B cell (primary cell): ENCODE measurements at regions not wholly inside any gene's neighbourhood (a gene's known extent, or its start where the extent isn't known, plus 50 kb on each side); places are given as distances from the start of the nearest gene placed in this dataset.

Source experiments
- ATAC-seq: fragments of 200-7000 bp; cut with Tn5 transposase; one replicate; pipeline ENCODE4 v1.10.0; 2021; ENCODE audit warnings: low read depth, mild to moderate bottlenecking, moderate number of reproducible peaks, moderate library complexity
- CTCF ChIA-PET: fragments of 350-600 bp; sonication (Branson Sonifier 250); formaldehyde crosslinking; loops from one replicate; lab custom pipeline; 2021; ENCODE audit warnings: antibody characterized with exemption, inconsistent platforms; lab: Charles Lee
- POLR2A ChIA-PET: fragments of 350-600 bp; sonication (Branson Sonifier 250); formaldehyde crosslinking; loops from one replicate; lab custom pipeline; 2021; ENCODE audit warnings: antibody characterized with exemption; lab: Charles Lee
- DNase-seq: peaks from one replicate; pipeline ENCODE4 v3.0.0; 2013
- H2AFZ ChIP-seq: 2 replicates; pipeline ENCODE4 v1.6.1; 2012; ENCODE audit warnings: mild to moderate bottlenecking, low read depth, low read length; ENCODE audit not compliant: insufficient read depth, poor library complexity, severe bottlenecking
- H3K27ac ChIP-seq, 2 donors: 1 replicate in 1 of 2; 2 replicates in 1 of 2; pipeline ENCODE4 v1.5.1; 2012 to 2013; ENCODE audit warnings: low read length in 2 of 2, mild to moderate bottlenecking in 2 of 2, moderate library complexity in 1 of 2
- H3K27me3 ChIP-seq, 4 experiments: fragments of 200-600 bp in 1 of 4; sonication (generic) in 1 of 4; replicated peaks in 1 of 4; 1 replicate in 2 of 4; 2 replicates in 2 of 4; pipeline versions ENCODE4 v1.6.1 to v1.7.0; 2013 to 2016; ENCODE audit warnings: low read length in 3 of 4, mild to moderate bottlenecking in 2 of 4, mixed read lengths in 1 of 4, moderate library complexity in 1 of 4; ENCODE audit not compliant: insufficient read depth in 4 of 4, control insufficient read depth in 3 of 4; ENCODE audit errors: control extremely low read depth in 1 of 4
- H3K36me3 ChIP-seq, 2 experiments: replicated peaks in 1 of 2; 1 replicate in 1 of 2; 2 replicates in 1 of 2; pipeline versions ENCODE4 v1.6.1 to v1.7.1; 2013; ENCODE audit warnings: low read length in 1 of 2; ENCODE audit not compliant: insufficient read depth in 2 of 2, control insufficient read depth in 1 of 2; ENCODE audit errors: control extremely low read depth in 1 of 2, extremely low read depth in 1 of 2
- H3K4me1 ChIP-seq, 2 donors: fragments of 200-600 bp in 1 of 2; sonication (generic) in 1 of 2; 1 replicate in 1 of 2; 2 replicates in 1 of 2; pipeline versions ENCODE4 v1.5.1 to v1.6.1; 2013 to 2017; ENCODE audit warnings: low read length in 2 of 2; ENCODE audit not compliant: control insufficient read depth in 2 of 2, insufficient read depth in 2 of 2
- H3K4me2 ChIP-seq: replicated peaks from 2 replicates; pipeline ENCODE3; 2012; ENCODE audit warnings: mild to moderate bottlenecking, low read depth, low read length; ENCODE audit not compliant: poor library complexity, severe bottlenecking
- H3K4me3 ChIP-seq, 5 experiments: fragments of 200-600 bp in 1 of 5; sonication (generic) in 1 of 5; 1 replicate in 3 of 5; 2 replicates in 2 of 5; pipeline versions ENCODE4 v1.5.1 to v1.7.0; 2011 to 2016; ENCODE audit warnings: low read length in 4 of 5, mild to moderate bottlenecking in 4 of 5, low read depth in 2 of 5, control low read depth in 1 of 5, moderate library complexity in 1 of 5; ENCODE audit not compliant: insufficient read depth in 1 of 5; ENCODE audit errors: control extremely low read depth in 1 of 5, extremely low read depth in 1 of 5
- H3K79me2 ChIP-seq: fragments of 200-600 bp; sonication (generic); one replicate; pipeline ENCODE4 v1.6.0; 2016; ENCODE audit warnings: low read length; ENCODE audit not compliant: control insufficient read depth, insufficient read depth
- H3K9ac ChIP-seq: fragments of 200-600 bp; sonication (generic); 2 replicates; pipeline ENCODE4 v1.6.1; 2017; ENCODE audit warnings: mild to moderate bottlenecking, low read length, moderate library complexity
- H3K9me3 ChIP-seq, 3 donors: one replicate each; pipeline versions ENCODE4 v1.6.1 to v1.7.1; 2013; ENCODE audit warnings: low read length in 2 of 3; ENCODE audit not compliant: control insufficient read depth in 2 of 3, insufficient read depth in 1 of 3; ENCODE audit errors: control extremely low read depth in 1 of 3
- H4K20me1 ChIP-seq: 2 replicates; pipeline ENCODE4 v1.6.0; 2012; ENCODE audit warnings: mild to moderate bottlenecking, low read length; ENCODE audit not compliant: insufficient read depth, control insufficient read depth, poor library complexity, severe bottlenecking
- H3K27ac Mint-ChIP-seq: one replicate; pipeline ENCODE4 v1.8.0; 2021; ENCODE audit warnings: mixed read lengths
- H3K27me3 Mint-ChIP-seq: one replicate; pipeline ENCODE4 v1.8.0; 2021; ENCODE audit warnings: mixed read lengths
- H3K4me1 Mint-ChIP-seq: one replicate; pipeline ENCODE4 v1.8.0; 2021; ENCODE audit warnings: mixed read lengths
- H3K4me3 Mint-ChIP-seq: one replicate; pipeline ENCODE4 v1.8.0; 2021; ENCODE audit warnings: mixed read lengths
- H3K9me3 Mint-ChIP-seq: one replicate; pipeline ENCODE4 v1.8.0; 2022; ENCODE audit warnings: mixed read lengths; ENCODE audit not compliant: insufficient read depth
- EZH2 ChIP-seq: IDR thresholded peaks from 2 replicates; pipeline ENCODE4 v1.6.1; 2012; ENCODE audit warnings: borderline replicate concordance, low read depth, mild to moderate bottlenecking, moderate library complexity, low read length; ENCODE audit not compliant: insufficient read depth, poor library complexity, severe bottlenecking
- WGBS: methylation state at CpG from one replicate; pipeline ENCODE4 v1.1.5; 2013; ENCODE audit warnings: missing lambda C conversion rate; ENCODE audit not compliant: insufficient coverage; 5-methylcytosine and 5-hydroxymethylcytosine counted together
- intact Hi-C: fragments of 100-400 bp; cut with micrococcal nuclease; formaldehyde crosslinking; loops from one replicate; pipeline ENCODE4 v1.10.0; 2022
- TF ChIP-seq, protein P1 (sequence below): fragments of 200-600 bp; IDR thresholded peaks from one replicate; pipeline ENCODE4 v1.8.0; 2022; ENCODE audit warnings: antibody characterized with exemption, mild to moderate bottlenecking

GRCh38 chr4:19386786-19387185 is 864.9 kb upstream of the SLIT2 start:
- peaks cover 0 to 3% (median 0%) of the 10 kb centered on the region in 3 donors for H3K9me3 ChIP-seq
- no peak overlapping the region for H3K27ac ChIP-seq
- Mint-ChIP-seq H3K4me3 (no peak overlapping the region), H3K27me3 (no peaks in the 10 kb centered on the region), H3K9me3 (peaks cover 3% of the 10 kb centered on the region), H3K4me1 (no peaks in the 10 kb centered on the region), H3K27ac (no peak overlapping the region)
- CTCF ChIA-PET = no interaction called here
- H3K36me3 ChIP-seq = no peaks in the 10 kb centered on the region
- POLR2A ChIA-PET = no interaction called here
- H3K9ac ChIP-seq = no peak overlapping the region
- H3K4me2 ChIP-seq = no peak overlapping the region
- no peaks in the 10 kb centered on the region for H4K20me1 ChIP-seq
- intact Hi-C loops = no loop called here
- H3K4me1 ChIP-seq = no peaks in the 10 kb centered on the region
- 80% methylated on average over 1 of the region's 2 CpGs for WGBS
- H3K4me3 ChIP-seq = no peak overlapping the region
- no peak overlapping the region for H2AFZ ChIP-seq
- H3K27me3 ChIP-seq = no peaks in the 10 kb centered on the region
- no peaks in the 10 kb centered on the region for H3K79me2 ChIP-seq
- DNase-seq = no peak
- TF ChIP-seq, protein P1, sequence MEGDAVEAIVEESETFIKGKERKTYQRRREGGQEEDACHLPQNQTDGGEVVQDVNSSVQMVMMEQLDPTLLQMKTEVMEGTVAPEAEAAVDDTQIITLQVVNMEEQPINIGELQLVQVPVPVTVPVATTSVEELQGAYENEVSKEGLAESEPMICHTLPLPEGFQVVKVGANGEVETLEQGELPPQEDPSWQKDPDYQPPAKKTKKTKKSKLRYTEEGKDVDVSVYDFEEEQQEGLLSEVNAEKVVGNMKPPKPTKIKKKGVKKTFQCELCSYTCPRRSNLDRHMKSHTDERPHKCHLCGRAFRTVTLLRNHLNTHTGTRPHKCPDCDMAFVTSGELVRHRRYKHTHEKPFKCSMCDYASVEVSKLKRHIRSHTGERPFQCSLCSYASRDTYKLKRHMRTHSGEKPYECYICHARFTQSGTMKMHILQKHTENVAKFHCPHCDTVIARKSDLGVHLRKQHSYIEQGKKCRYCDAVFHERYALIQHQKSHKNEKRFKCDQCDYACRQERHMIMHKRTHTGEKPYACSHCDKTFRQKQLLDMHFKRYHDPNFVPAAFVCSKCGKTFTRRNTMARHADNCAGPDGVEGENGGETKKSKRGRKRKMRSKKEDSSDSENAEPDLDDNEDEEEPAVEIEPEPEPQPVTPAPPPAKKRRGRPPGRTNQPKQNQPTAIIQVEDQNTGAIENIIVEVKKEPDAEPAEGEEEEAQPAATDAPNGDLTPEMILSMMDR = no peak
- no peak for TF ChIP-seq EZH2
- no peak for ATAC-seq

GRCh38 chr4:19382993-19383756 is 868.5 kb upstream of the SLIT2 start:
- Mint-ChIP-seq H3K27me3 (no peaks in the 10 kb centered on the region), H3K4me1 (no peaks in the 10 kb centered on the region), H3K4me3 (no peak overlapping the region), H3K9me3 (no peaks in the 10 kb centered on the region), H3K27ac (no peak overlapping the region)
- POLR2A ChIA-PET = no interaction called here
- Histone ChIP-seq H3K36me3 (no peaks in the 10 kb centered on the region), H3K9me3 (peaks cover 0 to 3% (median 0%) of the 10 kb centered on the region in 3 donors), H3K4me2 (no peak overlapping the region), H3K4me1 (no peaks in the 10 kb centered on the region), H3K9ac (no peak overlapping the region), H3K27me3 (no peaks in the 10 kb centered on the region), H3K27ac (no peak overlapping the region), H4K20me1 (no peaks in the 10 kb centered on the region), H3K79me2 (no peaks in the 10 kb centered on the region), H2AFZ (no peak overlapping the region), H3K4me3 (no peak overlapping the region)
- TF ChIP-seq EZH2 = no peak
- TF ChIP-seq, protein P1 = no peak
- WGBS = 97% methylated on average over 4 of the region's 6 CpGs
- CTCF ChIA-PET = no interaction called here
- no peak for ATAC-seq
- intact Hi-C loops = no loop called here
- no peak for DNase-seq
